Smooth muscle cell (in vitro differentiated cells): ENCODE measurements at regions not wholly inside any gene's neighbourhood (a gene's known extent, or its start where the extent isn't known, plus 50 kb on each side); places are given as distances from the start of the nearest gene placed in this dataset.

Source experiments
- DNase-seq: peaks from one replicate; lab custom pipeline; 2025; ENCODE audit not compliant: unreplicated experiment; lab: John Stamatoyannopoulos, UW
- H2AFZ ChIP-seq: fragments of 200-600 bp; sonication (generic); 2 replicates; pipeline ENCODE4 v1.6.0; 2016; ENCODE audit warnings: antibody characterized with exemption, low read depth, mild to moderate bottlenecking
- H3F3A ChIP-seq: fragments of 200-600 bp; sonication (generic); 2 replicates; pipeline ENCODE4 v1.6.0; 2017; ENCODE audit warnings: antibody characterized with exemption, low read depth
- H3K27ac ChIP-seq: fragments of 200-600 bp; sonication (generic); 2 replicates; pipeline ENCODE4 v1.5.1; 2016; ENCODE audit warnings: low read depth, mild to moderate bottlenecking
- H3K27me3 ChIP-seq: fragments of 200-600 bp; sonication (generic); 2 replicates; pipeline ENCODE4 v1.6.1; 2016; ENCODE audit warnings: low read depth, mild to moderate bottlenecking
- H3K36me3 ChIP-seq: fragments of 200-600 bp; sonication (generic); 2 replicates; pipeline ENCODE4 v1.5.1; 2016; ENCODE audit warnings: low read depth
- H3K4me1 ChIP-seq: fragments of 200-600 bp; sonication (generic); 2 replicates; pipeline ENCODE4 v1.5.1; 2016; ENCODE audit warnings: low read depth
- H3K4me2 ChIP-seq: fragments of 200-600 bp; sonication (generic); 2 replicates; pipeline ENCODE4 v1.6.0; 2016; ENCODE audit warnings: mild to moderate bottlenecking
- H3K4me3 ChIP-seq: fragments of 200-600 bp; sonication (generic); 2 replicates; pipeline ENCODE4 v1.5.1; 2016; ENCODE audit warnings: mild to moderate bottlenecking
- H3K79me2 ChIP-seq: fragments of 200-600 bp; sonication (generic); 2 replicates; pipeline ENCODE4 v1.6.0; 2016; ENCODE audit warnings: low read depth, mild to moderate bottlenecking
- H3K9ac ChIP-seq: fragments of 200-600 bp; sonication (generic); 2 replicates; pipeline ENCODE4 v1.6.0; 2016; ENCODE audit warnings: low read depth
- H3K9me3 ChIP-seq: fragments of 200-600 bp; sonication (generic); replicated peaks from 2 replicates; pipeline ENCODE4 v1.5.1; 2016; ENCODE audit warnings: low read depth
- H4K20me1 ChIP-seq: fragments of 200-600 bp; sonication (generic); 2 replicates; pipeline ENCODE4 v1.6.0; 2016; ENCODE audit warnings: low read depth
- CTCF ChIP-seq: fragments of 200-600 bp; sonication (generic); IDR thresholded peaks from 2 replicates; pipeline ENCODE4 v1.5.1; 2017; ENCODE audit warnings: borderline replicate concordance, mild to moderate bottlenecking, antibody characterized with exemption; ENCODE audit not compliant: insufficient read depth, poor library complexity, severe bottlenecking
- WGBS: methylation state at CpG from one replicate; pipeline ENCODE4 v1.1.7; 2016; ENCODE audit warnings: low lambda C conversion rate; 5-methylcytosine and 5-hydroxymethylcytosine counted together

- Histone ChIP-seq H3K4me1 (no peaks in the 10 kb centered on the region), H3K36me3 (no peaks in the 10 kb centered on the region), H3K4me2 (no peak overlapping the region), H3K79me2 (no peaks in the 10 kb centered on the region), H3F3A (no peaks in the 10 kb centered on the region), H3K27ac (no peak overlapping the region), H3K4me3 (no peak overlapping the region), H4K20me1 (no peaks in the 10 kb centered on the region), H3K9ac (no peak overlapping the region), H3K9me3 (no peaks in the 10 kb centered on the region), H2AFZ (no peak overlapping the region), H3K27me3 (no peaks in the 10 kb centered on the region)
- TF ChIP-seq CTCF: no peak
- 81% methylated on average over 1 of the region's 1 CpG for WGBS
- no peak for DNase-seq
Measured at GRCh38 chr15:97420130-97420529, 540.4 kb upstream of the ARRDC4 start.

- no peak overlapping the region for H3K27ac ChIP-seq
- no peaks in the 10 kb centered on the region for H3K27me3 ChIP-seq
- no peak overlapping the region for H3K9ac ChIP-seq
- no peak for DNase-seq
- WGBS: 94% methylated on average over 5 of the region's 5 CpGs
- H3K79me2 ChIP-seq: no peaks in the 10 kb centered on the region
- no peaks in the 10 kb centered on the region for H3K9me3 ChIP-seq
- H3K4me2 ChIP-seq: no peak overlapping the region
- no peaks in the 10 kb centered on the region for H3K4me1 ChIP-seq
- H3F3A ChIP-seq: no peaks in the 10 kb centered on the region
- no peak overlapping the region for H3K4me3 ChIP-seq
- no peaks in the 10 kb centered on the region for H4K20me1 ChIP-seq
- H2AFZ ChIP-seq: no peak overlapping the region
- H3K36me3 ChIP-seq: no peaks in the 10 kb centered on the region
- no peak for TF ChIP-seq CTCF
Measured at GRCh38 chr15:97425596-97425995, 534.9 kb upstream of the ARRDC4 start.

GRCh38 chr15:97443101-97443500 is 517.4 kb upstream of the ARRDC4 start:
- no peak overlapping the region for H3K4me3 ChIP-seq
- no peak overlapping the region for H3K27ac ChIP-seq
- no peak overlapping the region for H3K4me2 ChIP-seq
- no peaks in the 10 kb centered on the region for H3K27me3 ChIP-seq
- no peaks in the 10 kb centered on the region for H4K20me1 ChIP-seq
- H3F3A ChIP-seq: no peaks in the 10 kb centered on the region
- H3K4me1 ChIP-seq: no peaks in the 10 kb centered on the region
- H3K79me2 ChIP-seq: no peaks in the 10 kb centered on the region
- 90% methylated on average over 1 of the region's 1 CpG for WGBS
- H3K36me3 ChIP-seq: no peaks in the 10 kb centered on the region
- H3K9me3 ChIP-seq: no peaks in the 10 kb centered on the region
- H2AFZ ChIP-seq: no peak overlapping the region
- no peak for DNase-seq
- no peak for TF ChIP-seq CTCF
- H3K9ac ChIP-seq: no peak overlapping the region

GRCh38 chr15:97446138-97446537 is 514.4 kb upstream of the ARRDC4 start:
- no peak overlapping the region for H3K9ac ChIP-seq
- H4K20me1 ChIP-seq: no peaks in the 10 kb centered on the region
- H3K36me3 ChIP-seq: no peaks in the 10 kb centered on the region
- WGBS: 64% methylated on average over 3 of the region's 3 CpGs
- H3K4me1 ChIP-seq: no peaks in the 10 kb centered on the region
- no peak overlapping the region for H3K27ac ChIP-seq
- no peak overlapping the region for H3K4me2 ChIP-seq
- no peak for TF ChIP-seq CTCF
- H3F3A ChIP-seq: no peaks in the 10 kb centered on the region
- H3K4me3 ChIP-seq: no peak overlapping the region
- H2AFZ ChIP-seq: no peak overlapping the region
- no peak for DNase-seq
- H3K27me3 ChIP-seq: no peaks in the 10 kb centered on the region
- H3K79me2 ChIP-seq: no peaks in the 10 kb centered on the region
- no peaks in the 10 kb centered on the region for H3K9me3 ChIP-seq
